CD4-positive, alpha-beta T cell (primary cell): ENCODE measurements at regions not wholly inside any gene's neighbourhood (a gene's known extent, or its start where the extent isn't known, plus 50 kb on each side); places are given as distances from the start of the nearest gene placed in this dataset.

Source experiments
- ATAC-seq: fragments of 200-7000 bp; cut with Tn5 transposase; one replicate; pipeline ENCODE4 v1.10.0; 2022; ENCODE audit warnings: mild to moderate bottlenecking; ENCODE audit not compliant: poor library complexity
- CTCF ChIA-PET: fragments of 350-600 bp; sonication (Branson Sonifier 250); formaldehyde crosslinking; loops from one replicate; lab custom pipeline; 2021; ENCODE audit warnings: antibody characterized with exemption, inconsistent platforms; lab: Charles Lee
- POLR2A ChIA-PET: fragments of 350-600 bp; sonication (Branson Sonifier 250); formaldehyde crosslinking; loops from one replicate; lab custom pipeline; 2021; ENCODE audit warnings: antibody characterized with exemption, inconsistent platforms; lab: Charles Lee
- DNase-seq, 14 experiments: peaks; one replicate each; pipeline ENCODE4 v3.0.0-alpha.2; 2013 to 2020; ENCODE audit warnings: mixed read lengths in 2 of 14
- H3K27ac ChIP-seq, 2 donors: one replicate each; pipeline versions ENCODE4 v1.5.1 to v1.7.0; 2013; ENCODE audit warnings: low read length in 2 of 2, low read depth in 1 of 2, mild to moderate bottlenecking in 1 of 2
- H3K27me3 ChIP-seq, 2 experiments: 1 replicate in 1 of 2; 2 replicates in 1 of 2; pipeline versions ENCODE4 v1.6.1 to v1.7.0; 2013; ENCODE audit warnings: low read length in 2 of 2, control low read depth in 1 of 2, mild to moderate bottlenecking in 1 of 2, moderate library complexity in 1 of 2; ENCODE audit not compliant: insufficient read depth in 2 of 2, control insufficient read depth in 1 of 2
- H3K36me3 ChIP-seq: one replicate; pipeline ENCODE4 v1.6.1; 2013; ENCODE audit warnings: low read length, control low read depth; ENCODE audit not compliant: insufficient read depth
- H3K4me1 ChIP-seq: one replicate; pipeline ENCODE4 v1.6.1; 2013; ENCODE audit warnings: low read length, control low read depth; ENCODE audit not compliant: insufficient read depth
- H3K4me3 ChIP-seq: one replicate; pipeline ENCODE4 v1.5.1; 2013; ENCODE audit warnings: mild to moderate bottlenecking, low read length, moderate library complexity
- H3K9me3 ChIP-seq, 2 experiments: 1 replicate in 1 of 2; 2 replicates in 1 of 2; pipeline versions ENCODE4 v1.6.1 to v1.7.0; 2013; ENCODE audit warnings: low read length in 2 of 2, mild to moderate bottlenecking in 2 of 2, control low read depth in 1 of 2, moderate library complexity in 1 of 2; ENCODE audit not compliant: control insufficient read depth in 1 of 2, insufficient read depth in 1 of 2
- H3K27ac Mint-ChIP-seq: one replicate; pipeline ENCODE4 v1.8.0; 2020; ENCODE audit warnings: mixed read lengths
- H3K27me3 Mint-ChIP-seq: one replicate; pipeline ENCODE4 v1.8.0; 2021; ENCODE audit warnings: mixed read lengths
- H3K36me3 Mint-ChIP-seq: one replicate; pipeline ENCODE4 v1.8.0; 2021; ENCODE audit warnings: low read depth, mixed read lengths
- H3K4me1 Mint-ChIP-seq: one replicate; pipeline ENCODE4 v1.8.0; 2021; ENCODE audit warnings: low read depth, mixed read lengths
- H3K4me3 Mint-ChIP-seq: one replicate; pipeline ENCODE4 v1.8.0; 2020; ENCODE audit warnings: mild to moderate bottlenecking, mixed read lengths
- H3K9me3 Mint-ChIP-seq: one replicate; pipeline ENCODE4 v1.8.0; 2020; ENCODE audit warnings: mixed read lengths
- CTCF ChIP-seq: fragments of 200-600 bp; IDR thresholded peaks from one replicate; pipeline ENCODE4 v1.8.0; 2022; ENCODE audit warnings: antibody characterized with exemption, mild to moderate bottlenecking
- intact Hi-C, 2 experiments: fragments of 100-400 bp; cut with DNase I in 1 of 2; cut with micrococcal nuclease in 1 of 2; formaldehyde crosslinking; loops; one replicate each; pipeline versions ENCODE4 v1.15.1 to v1.9.0; 2023 to 2025; cut with DNase I, micrococcal nuclease

- H3K4me3 Mint-ChIP-seq = no peak overlapping the region
- H3K27ac Mint-ChIP-seq = no peak overlapping the region
- intact Hi-C loops = no loop called here
- H3K36me3 ChIP-seq = no peaks in the 10 kb centered on the region
- ChIA-PET POLR2A (interaction anchor here (1.8 kb wide), 1 partner anchor 479 kb away, joined by 6 read pairs; no protein-coding TSS in a partner anchor), CTCF (interaction anchor here (0.7 to 2.4 kb wide), 4 partner anchors 11 to 478 kb away, joined by 3 to 11 read pairs (median 4); no protein-coding TSS in a partner anchor)
- H3K9me3 ChIP-seq = no peaks in the 10 kb centered on the region
- TF ChIP-seq CTCF = no peak
- no peak overlapping the region for H3K27ac ChIP-seq
- no peaks in the 10 kb centered on the region for H3K9me3 Mint-ChIP-seq
- ATAC-seq (no peak), DNase-seq (peak in 3 of 14 experiments; percentile 5 to 29 (median 26))
- no peaks in the 10 kb centered on the region for H3K4me1 Mint-ChIP-seq
- H3K27me3 Mint-ChIP-seq = no peaks in the 10 kb centered on the region
- no peaks in the 10 kb centered on the region for H3K4me1 ChIP-seq
- H3K36me3 Mint-ChIP-seq = peaks cover 25% of the 10 kb centered on the region
- H3K4me3 ChIP-seq = no peak overlapping the region
- no peaks in the 10 kb centered on the region for H3K27me3 ChIP-seq
Observed at GRCh38 chr12:107610021-107610859, 75.4 kb upstream of the PWP1 start.

- intact Hi-C loops = no loop called here
- Mint-ChIP-seq H3K36me3 (peaks cover 37% of the 10 kb centered on the region), H3K27ac (no peak overlapping the region)
Observed at GRCh38 chr12:107612508-107612907, 73.1 kb upstream of the PWP1 start.

GRCh38 chr12:107616941-107617340 is 68.7 kb upstream of the PWP1 start:
- no peaks in the 10 kb centered on the region for H3K4me1 ChIP-seq
- H3K27me3 ChIP-seq = no peaks in the 10 kb centered on the region
- no peak overlapping the region for H3K27ac ChIP-seq
- H3K4me3 ChIP-seq = no peak overlapping the region
- H3K36me3 ChIP-seq = peaks cover 24% of the 10 kb centered on the region
- DNase-seq = no peak
- H3K36me3 Mint-ChIP-seq = peaks cover 77% of the 10 kb centered on the region
- TF ChIP-seq CTCF = no peak
- H3K27me3 Mint-ChIP-seq = no peaks in the 10 kb centered on the region
- H3K27ac Mint-ChIP-seq = no peak overlapping the region
- ChIA-PET CTCF (interaction anchor here (1.3 kb wide), 1 partner anchor 9 kb away, joined by 3 read pairs; no protein-coding TSS in a partner anchor), POLR2A (no interaction called here)
- no peak overlapping the region for H3K4me3 Mint-ChIP-seq
- no peaks in the 10 kb centered on the region for H3K4me1 Mint-ChIP-seq
- no peaks in the 10 kb centered on the region for H3K9me3 Mint-ChIP-seq
- intact Hi-C loops = no loop called here
- H3K9me3 ChIP-seq = no peaks in the 10 kb centered on the region
- no peak for ATAC-seq

More at GRCh38 chr12:107612508-107612907, 73.1 kb upstream of the PWP1 start:
- Histone ChIP-seq H3K4me3 (no peak overlapping the region), H3K36me3 (peaks cover 10% of the 10 kb centered on the region), H3K9me3 (no peaks in the 10 kb centered on the region), H3K27me3 (no peaks in the 10 kb centered on the region), H3K4me1 (no peaks in the 10 kb centered on the region), H3K27ac (no peak overlapping the region)
- H3K9me3 Mint-ChIP-seq = no peaks in the 10 kb centered on the region
- H3K4me1 Mint-ChIP-seq = no peaks in the 10 kb centered on the region
- DNase-seq (no peak), ATAC-seq (no peak)
- CTCF ChIA-PET = no interaction called here
- TF ChIP-seq CTCF = no peak
- POLR2A ChIA-PET = no interaction called here
- no peak overlapping the region for H3K4me3 Mint-ChIP-seq
- no peaks in the 10 kb centered on the region for H3K27me3 Mint-ChIP-seq
